LHCN-M2 (cell line): ENCODE measurements at regions not wholly inside any gene's neighbourhood (a gene's known extent, or its start where the extent isn't known, plus 50 kb on each side); places are given as distances from the start of the nearest gene placed in this dataset.
"Not testable (repeated sequence)": the region's sequence is repeated elsewhere in the genome, so short reads cannot be mapped to it uniquely, and the experiment has no call there.

Experiments
- DNase-seq: peaks from one replicate; pipeline ENCODE4 v3.0.0-alpha.2; 2012; ENCODE audit warnings: low read depth

DNA sequence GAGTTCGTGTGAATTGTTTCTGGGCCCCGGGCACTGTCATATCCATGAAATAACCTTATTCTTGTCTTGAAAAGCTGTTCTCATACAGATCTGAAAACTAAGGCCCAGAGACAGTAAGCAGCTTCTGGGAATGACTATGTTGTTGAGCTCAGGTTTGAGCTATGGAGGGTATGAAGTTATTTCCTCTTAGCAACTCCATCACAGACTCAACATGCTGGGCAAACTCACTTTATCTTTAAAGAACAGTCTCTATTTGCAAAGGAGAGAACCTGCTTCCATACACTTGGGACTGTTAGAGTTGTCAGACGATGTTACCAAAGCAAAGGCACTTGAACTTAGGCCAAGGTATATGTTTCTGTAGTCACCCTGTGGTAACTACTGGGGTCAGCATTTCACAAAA lies 90.0 kb downstream of the GPR88 start:
- no peak for DNase-seq

DNA sequence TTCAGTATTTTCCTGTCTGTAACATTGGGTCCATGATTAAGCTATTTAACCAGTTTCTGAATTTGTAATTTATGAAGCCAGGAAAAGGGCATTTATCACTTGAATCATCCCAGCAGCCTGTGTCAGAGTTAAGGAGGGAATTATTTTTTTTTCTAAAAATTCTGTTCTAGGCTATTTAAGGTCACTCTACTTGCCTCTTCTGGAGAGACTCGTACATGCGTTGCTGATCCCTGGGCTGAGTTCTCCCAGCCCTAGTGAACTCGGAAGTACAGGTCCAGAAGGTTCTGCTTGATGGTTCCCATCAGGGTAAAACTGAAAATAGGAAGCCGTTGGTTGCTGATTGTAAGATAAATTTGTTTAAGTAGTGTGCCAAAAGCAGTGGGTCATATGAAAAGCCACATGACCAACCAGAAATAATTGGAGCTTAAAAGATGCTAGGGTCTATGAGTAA lies 90.7 kb downstream of the GPR88 start:
- DNase-seq: no peak

DNA sequence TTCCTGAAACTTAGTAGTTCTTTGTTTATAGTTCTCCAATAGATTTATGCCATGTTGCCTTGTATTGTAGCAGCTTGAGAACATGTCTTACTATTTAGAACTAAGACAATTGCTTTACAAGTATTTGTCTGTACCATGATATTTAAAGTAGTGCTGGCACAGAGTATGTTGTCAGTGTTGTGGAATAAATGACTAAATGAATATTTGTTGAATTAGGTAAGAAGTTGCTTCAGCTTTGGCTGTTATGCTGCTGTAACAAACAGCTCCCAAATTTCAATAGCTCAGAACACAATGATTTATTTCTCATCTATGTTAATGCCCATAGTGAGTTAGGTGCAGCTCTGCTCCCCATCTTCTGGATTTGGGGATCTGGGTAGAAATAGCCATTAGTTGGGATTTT lies 90.2 kb upstream of the VCAM1 start:
- DNase-seq: no peak

DNA sequence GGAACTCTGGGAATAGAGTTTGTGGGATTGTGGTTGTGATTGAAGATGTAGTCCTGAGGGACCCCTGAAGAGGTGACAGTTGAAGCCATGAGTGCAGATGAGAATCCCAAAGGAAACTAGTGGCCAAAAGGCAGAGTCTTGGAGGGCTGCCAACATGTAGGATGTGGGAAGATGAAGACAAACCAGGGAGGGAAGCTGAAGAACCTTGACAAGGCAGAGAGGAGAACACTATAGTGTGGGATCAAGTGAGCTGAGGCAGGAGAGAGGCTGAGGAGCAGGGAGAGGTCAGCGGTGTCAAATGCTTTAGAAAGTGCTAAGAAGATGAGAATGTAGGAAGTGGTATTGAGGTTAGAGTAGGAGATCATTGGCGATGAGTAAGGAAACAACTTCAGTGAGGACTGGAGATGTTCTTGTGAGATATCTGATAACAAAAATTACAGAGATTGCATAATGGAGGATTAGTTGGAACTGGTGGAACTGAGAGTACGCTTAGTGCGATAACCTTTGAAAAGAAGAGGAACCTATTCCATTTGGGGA lies 88.5 kb upstream of the VCAM1 start:
- peak; percentile 100 for DNase-seq

DNA sequence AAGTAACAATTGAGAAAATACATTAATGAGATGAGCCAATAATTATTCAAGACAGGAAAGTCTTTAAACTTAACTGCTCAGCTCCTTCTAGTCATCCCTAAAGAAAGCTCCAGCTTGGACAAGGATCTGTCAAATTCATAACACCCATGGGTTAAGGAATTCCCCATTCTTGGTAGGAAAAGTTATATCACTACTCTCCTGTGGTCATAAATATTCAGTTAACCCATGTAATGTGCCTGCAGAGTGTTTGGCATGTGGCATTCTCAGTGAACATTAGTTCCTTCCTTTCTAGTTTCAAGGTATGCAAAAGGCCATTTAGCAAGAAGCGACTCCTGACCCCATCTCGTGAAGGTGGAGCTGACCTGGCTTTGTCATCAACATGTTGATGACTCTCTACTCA lies 76.7 kb upstream of the VCAM1 start:
- no peak for DNase-seq

DNA sequence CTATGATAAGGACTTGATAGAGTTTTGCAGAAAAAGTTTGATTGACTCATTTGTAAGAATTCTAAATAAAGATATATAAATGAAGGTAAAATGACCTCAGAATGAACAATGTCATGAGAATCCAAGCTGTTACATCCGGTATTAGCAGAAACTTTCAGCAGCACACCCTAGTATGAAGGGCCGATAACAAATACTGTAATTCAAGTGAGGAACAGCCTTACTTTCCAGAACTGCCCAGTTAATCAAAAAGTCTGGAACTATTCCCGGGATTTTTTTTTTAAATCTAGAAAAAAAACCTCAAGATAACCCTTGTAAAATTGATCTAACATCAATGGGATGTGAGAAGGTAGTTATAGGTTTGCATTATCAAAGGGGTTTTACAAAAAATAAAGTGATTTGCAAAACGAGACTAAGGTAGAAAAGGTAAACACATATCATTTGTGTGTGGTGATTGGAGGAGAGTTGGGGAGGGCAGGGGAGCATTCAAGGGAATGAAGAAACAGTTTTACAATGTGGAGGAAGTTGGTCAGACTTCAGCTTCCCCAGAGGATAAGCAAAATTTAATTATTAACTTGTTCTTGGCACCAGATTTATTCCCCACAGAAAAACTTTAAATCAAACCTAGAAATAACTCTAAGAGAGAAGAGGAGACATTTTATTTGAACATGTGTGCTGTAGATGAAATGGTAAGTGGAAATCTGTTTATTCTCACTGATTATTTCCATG lies 75.9 kb upstream of the VCAM1 start:
- DNase-seq: no peak

DNA sequence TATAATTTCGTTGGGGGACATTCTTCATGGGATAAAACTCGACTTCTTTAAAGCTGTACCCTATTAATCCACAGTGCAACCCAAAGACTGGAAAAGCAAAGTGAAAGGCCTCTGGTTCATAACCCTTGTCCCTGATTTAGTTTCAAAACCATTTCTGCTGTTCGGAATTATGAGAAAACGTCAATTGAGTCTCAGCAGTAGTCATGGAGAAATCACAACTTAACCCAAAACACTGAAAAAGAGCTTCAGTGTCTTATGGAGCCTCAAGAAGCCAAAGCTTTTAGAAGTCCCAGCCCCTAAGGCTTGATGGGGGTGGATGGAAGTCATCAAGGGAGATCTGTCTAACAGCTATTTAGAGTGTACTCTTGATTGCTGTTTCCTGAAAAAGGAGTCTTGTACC lies 73.5 kb upstream of the VCAM1 start:
- DNase-seq: no peak

DNA sequence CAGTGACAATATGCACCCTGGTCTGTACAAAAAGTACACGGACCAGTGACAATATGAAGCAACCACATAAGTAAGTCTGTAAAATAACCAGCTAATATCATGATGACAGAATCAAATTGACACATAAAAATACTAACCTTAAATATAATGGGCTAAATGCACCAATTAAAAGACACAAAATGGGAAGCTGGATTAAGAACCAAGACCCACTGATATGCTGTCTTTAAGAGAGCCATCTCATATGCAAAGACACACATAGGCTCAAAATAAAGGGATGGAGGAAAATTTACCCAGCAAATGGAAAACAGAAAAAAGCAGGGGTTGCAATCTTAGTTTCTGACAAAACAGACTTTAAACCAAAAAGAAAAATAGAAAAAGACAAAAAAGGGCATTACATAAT lies 70.4 kb upstream of the VCAM1 start:
- peak; percentile 36 for DNase-seq

DNA sequence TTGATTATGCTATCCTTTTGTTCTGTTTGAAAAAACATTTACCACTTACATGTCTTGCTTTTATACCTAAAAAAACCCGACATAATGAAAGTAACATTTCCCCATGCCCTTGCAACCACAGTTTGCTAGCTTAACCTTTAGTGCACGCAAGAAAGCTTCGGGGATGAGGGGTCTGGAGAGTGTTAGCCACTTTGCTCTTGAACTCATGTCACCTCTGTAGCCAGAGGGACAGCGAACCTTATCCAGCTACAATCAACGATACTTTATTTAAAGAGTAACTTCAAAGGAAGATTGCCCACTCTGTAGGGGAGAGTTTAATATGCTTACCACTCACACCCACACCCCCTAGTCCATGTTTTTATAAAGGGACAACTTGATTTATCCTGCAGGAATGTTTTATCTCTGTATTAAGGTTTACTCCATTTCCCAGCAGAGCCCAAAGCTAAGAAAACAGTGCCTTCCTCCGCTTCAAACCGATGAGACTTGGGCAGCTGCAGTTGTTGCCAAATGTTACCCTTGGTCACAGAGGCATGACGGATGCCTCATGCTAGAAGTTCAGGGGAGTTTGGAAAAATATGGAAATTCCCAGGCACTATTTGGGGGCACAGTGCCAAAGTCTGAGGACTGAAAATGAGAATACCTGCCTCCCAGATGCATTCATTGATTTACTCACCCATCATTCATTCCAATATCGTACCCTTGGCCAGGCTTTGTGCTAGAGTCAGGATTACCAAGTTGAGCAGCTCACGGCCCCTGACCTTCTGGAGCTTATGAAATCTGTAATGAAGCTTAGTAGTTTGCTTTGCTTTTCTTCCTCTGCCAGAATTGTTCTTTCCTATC lies 61.4 kb upstream of the VCAM1 start:
- peak; percentile 87 for DNase-seq

DNA sequence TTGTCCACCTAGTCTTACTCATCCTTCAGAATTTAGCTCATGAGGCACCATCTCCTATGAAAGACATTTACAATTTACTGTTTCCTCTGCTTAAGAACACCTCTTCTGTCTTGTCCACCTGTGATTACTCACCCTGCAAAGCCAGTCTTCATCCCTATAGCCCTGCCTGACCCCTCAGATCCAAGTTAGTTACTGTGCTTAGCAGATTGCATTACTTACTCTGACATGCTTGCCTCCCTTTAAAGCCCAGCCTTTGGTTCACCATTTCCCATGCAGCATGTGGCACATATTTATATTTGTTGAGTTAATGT lies 60.9 kb upstream of the VCAM1 start:
- DNase-seq: no peak

DNA sequence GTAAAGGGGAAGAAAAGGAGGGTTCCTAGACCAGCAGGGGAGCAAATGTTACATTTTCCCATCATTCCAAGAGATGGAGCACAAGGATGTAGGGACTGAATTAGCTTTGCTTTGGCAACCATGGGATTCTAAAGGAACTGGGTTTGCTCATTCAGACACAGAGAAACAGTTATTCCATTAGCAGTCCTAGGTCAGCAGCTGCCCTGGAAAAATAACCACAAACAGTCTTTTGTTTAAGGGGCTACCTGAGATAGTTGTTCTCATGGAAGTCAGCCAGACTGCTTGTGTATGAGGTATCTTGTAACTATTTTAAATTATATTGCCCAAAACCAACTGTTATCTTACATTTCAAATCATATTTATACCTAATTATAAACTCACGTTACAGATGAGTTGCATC lies 58.4 kb upstream of the VCAM1 start:
- DNase-seq: peak; percentile 65

DNA sequence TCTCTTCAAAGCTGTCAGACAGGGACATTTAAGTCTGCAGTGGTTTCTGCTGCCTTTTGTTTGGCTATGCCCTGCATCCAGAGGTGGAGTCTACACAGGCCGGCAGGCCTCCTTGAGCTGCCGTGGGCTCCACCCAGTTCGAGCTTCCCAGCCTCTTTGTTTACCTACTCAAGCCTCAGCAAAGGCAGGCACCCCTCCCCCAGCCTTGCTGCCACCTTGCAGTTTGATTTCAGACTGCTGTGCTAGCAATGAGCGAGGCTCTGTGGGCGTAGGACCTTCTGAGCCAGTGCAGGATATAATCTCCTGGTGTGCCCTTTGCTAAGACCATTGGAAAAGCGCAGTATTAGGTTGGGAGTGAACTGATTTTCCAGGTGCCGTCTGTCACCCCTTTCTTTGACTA lies 51.0 kb upstream of the VCAM1 start:
- not testable (repeated sequence) for DNase-seq
